HG03565 (cell line): ENCODE measurements at regions not wholly inside any gene's neighbourhood (a gene's known extent, or its start where the extent isn't known, plus 50 kb on each side); places are given as distances from the start of the nearest gene placed in this dataset.
"Not testable (repeated sequence)": the region's sequence is repeated elsewhere in the genome, so short reads cannot be mapped to it uniquely, and the experiment has no call there.

Experiments used
- ATAC-seq: cut with Tn5 transposase; IDR thresholded peaks from one replicate; pipeline ENCODE4 v1.9.1; 2021; ENCODE audit warnings: mild to moderate bottlenecking, moderate library complexity; ENCODE audit not compliant: unreplicated experiment

DNA sequence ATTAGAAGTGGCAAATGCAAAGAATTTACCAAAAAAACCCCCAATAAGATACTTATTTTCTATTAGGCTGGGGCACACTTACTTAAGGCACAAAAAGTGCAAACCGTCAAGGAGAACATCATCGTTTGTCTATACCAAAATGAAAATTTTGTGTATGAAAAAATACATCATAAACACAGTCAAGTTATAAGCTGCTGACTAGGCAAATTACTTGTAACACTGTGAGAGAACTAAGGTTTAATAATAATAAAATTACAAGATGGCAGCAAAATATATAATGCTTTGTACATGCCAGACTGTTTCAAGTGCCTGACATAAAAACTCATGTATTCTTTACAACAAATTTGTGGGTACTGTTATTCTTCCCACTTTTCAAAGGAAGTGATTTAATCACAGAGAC, 297.2 kb upstream of the CRBN start:
- ATAC-seq, result no peak

DNA sequence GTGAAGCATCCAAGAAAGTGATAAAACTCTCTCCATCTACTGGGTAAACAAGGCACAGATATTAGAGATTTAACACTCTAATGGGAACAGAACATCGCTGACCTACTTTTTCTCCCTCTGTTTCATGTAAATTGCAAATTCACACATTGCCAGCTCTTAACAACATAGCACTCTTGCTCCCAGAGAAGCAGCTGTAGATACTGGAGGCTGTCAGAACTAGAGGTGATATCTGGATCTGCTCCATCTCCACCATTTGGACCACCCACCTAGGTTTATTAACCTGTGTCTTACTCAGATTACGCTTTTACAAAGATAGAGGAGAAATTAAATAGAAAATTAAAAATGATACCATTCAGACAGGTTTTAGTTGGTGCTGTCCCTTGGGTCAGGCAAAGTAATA, 289.1 kb upstream of the CRBN start:
- no peak for ATAC-seq

DNA sequence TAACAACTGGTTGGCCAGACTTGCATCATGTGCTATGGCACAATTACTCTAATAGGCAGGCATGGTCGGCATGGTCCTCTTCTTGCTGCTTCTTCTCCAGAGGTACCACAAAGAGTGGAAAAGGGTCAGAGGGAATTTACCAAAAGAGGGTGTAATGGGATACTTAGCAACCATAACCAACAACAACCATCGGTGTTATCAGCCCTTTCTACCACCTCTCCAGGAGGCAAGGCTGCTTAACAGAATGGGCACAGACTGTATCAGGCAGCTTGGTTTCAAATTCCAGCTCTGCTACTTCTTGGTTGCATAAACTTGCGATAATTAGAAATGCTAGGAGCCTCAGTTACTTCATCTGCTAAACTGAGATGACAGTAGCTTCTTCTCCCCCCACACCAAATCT, 284.6 kb upstream of the CRBN start:
- no peak for ATAC-seq

DNA sequence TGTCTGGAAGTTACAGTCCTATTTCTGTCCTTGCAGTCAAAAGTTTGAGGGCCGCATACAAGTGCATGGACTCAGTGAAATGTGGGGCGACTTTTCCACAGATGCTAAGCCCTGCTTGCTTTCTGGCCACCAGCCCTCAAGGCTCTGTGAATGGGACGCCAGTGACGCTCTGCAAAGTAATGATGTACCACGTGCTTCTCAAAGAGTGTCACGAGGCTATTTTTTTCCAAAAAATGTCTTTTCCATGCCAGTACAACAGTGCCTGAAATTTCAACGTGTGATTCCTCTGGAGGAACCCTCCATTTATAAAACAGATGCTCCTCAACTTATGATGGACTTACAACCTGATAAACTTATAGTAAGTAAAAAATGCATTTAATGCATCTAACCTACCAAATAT, 281.8 kb upstream of the CRBN start:
- no peak for ATAC-seq

DNA sequence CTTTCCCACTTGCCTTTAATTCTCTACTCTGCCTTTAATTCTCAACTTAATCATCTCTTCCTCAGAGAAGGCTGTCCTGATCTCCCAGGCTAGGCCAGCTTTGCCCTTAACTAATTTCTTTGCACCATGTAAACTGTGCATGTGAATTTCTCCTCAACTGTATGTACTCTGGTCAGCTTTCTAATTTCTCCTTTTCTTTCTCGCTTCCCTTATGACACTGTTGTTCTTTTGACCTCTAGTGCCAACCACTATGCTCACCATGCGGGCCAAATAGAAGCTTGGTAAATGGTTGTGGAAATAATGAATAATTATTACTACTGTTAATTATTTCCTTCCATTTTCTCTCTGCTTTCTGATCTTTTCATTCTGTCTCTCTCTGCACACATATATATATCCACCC, 269.0 kb upstream of the CRBN start:
- no peak for ATAC-seq

DNA sequence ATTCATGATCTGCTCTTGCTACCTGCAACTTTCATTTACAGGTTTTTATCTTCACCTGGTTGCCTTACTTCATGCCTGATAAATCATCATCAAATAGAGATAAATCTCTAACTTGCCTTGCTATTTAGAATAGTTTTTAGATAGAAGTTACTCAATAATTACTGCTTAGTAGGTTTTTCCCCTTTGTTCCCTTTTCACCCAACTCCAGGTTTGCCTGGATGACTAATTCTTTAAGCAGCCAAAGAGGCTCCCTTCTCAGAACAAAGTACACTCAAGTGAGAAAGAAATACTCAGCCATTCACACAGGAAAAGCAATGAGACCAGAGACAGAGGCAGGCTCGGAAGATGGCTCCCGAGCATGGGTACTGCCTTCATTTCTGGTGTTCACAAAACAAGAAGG, 268.1 kb upstream of the CRBN start:
- no peak for ATAC-seq

DNA sequence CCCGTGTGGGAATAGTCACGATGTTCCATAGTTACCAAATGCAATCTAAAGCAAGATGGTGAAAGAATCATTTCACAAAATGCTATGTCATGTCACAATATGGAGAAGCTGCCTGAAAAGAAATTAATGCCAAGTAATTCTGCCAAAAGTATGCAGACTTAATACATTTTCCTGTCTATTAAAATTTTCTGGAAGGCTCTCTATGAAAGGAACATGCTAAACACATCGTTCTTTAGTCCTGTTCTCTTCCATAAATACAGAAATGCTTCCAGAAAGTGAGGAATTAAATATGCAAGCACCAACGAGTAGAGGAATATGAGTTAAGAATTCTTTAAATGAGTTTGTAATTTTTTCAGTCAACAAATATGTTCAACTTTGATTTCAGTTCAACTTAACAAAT, 266.8 kb upstream of the CRBN start:
- ATAC-seq, result no peak

DNA sequence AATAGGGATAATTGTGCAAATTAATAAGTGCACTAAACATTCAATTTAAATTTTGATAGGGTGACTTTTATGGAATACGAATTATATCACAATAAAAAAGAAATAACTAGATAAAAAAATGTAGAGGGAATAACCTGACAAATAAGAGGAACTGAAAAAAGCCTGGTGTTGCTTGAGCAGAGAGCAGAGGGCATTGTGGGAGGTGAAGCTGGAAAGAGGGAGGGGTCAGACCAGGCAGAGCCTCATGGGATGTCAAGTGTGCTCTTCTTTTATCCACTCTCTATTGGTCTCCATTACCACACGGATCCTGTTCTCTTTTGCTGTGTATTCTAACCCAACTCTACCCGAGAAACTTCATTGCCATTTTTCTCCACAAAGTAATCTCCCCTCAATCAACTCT, 264.0 kb upstream of the CRBN start:
- ATAC-seq, result no peak

DNA sequence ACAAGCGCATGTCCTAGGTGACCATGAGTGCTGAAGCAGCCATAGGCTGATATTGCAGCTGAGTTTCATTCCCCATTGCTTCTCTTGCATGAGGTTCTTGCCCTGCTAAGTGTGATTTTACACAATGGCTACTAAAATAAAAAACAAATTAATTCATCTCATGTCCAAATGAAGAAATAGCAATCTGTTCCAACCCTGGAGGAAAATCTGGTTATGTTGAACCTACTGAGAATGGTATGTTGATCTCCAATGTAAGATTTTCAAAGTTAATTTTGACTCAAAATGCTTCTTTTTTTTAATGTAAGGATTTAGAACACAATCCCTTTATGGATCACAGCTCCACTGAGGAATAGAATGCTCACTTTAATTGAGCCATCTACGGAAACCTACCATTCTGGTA, 254.2 kb upstream of the CRBN start:
- ATAC-seq, result no peak

DNA sequence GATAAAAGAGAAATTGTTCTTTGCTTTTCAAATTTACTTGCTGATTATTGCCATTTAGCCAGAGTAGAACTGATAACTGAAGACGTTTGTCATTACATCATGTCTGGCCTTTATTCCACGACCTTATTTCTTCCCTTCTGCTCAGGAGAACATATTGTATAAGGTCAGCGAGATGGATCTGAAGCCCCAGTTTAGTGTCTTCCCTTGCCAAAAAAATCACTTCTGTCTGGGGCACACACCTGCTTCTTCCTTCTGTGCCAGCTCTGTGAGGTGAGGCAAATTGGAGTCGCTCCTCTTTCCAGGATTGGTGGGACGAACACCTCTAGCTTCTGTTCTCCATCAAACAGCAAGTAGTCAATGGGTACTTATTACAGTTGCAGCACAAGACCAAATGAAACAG, 250.3 kb upstream of the CRBN start:
- ATAC-seq, result no peak

DNA sequence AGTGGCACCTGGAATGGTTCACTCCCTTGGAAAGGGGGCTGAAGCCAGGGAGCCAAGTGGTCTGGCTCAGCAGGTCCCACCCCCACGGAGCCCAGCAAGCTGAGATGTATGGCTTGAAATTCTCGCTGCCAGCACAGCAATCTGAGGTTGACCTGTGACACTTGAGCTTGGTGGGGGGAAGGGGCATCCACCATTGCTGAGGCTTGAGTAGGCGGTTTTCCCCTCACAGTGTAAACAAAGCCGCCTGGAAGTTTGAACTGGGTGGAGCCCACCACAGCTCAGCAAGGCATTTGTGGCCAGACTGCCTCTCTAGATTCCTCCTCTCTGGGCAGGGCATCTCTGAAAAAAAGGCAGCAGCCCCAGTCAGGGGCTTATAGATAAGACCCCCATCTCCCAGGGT, 228.2 kb upstream of the CRBN start:
- not testable (repeated sequence) for ATAC-seq

DNA sequence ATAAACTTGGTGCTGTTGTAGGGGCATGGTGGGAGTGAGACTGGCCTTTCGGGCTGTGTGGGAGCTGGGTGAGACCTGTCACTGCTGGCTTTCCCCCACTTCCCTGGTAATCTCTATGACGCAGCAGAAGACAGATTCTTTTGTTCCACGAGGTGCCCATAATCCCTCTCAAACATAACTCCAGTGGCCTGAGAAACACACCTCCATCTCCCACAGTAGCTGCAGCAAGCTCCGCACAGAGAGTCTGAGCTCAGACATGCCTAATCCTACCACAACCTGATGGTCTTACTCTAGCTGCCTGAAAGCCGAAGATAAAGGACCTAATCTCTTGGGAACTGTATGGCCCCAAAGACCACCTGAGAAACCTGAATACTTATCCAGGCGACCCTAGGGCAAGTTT, 225.6 kb upstream of the CRBN start:
- ATAC-seq, result no peak

DNA sequence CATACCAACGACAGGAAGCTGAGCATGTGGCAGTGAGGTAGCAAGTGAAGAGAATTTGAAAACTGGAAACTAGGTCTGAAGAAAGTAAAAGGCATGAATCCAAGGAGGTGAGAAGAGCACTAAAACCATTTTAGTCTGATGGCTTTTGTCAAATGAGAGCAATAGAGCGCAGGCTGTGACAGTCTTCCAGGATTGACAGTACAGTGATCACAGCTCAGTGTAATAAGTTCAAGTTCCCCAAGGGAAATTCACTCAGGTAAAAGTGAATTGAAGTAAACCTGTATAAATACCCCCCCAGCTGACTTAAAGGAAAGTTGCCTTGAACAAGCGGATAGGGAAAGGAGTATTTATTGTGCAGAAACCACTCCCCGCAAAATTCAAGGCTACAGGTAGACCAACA, 224.2 kb upstream of the CRBN start:
- ATAC-seq, result no peak

DNA sequence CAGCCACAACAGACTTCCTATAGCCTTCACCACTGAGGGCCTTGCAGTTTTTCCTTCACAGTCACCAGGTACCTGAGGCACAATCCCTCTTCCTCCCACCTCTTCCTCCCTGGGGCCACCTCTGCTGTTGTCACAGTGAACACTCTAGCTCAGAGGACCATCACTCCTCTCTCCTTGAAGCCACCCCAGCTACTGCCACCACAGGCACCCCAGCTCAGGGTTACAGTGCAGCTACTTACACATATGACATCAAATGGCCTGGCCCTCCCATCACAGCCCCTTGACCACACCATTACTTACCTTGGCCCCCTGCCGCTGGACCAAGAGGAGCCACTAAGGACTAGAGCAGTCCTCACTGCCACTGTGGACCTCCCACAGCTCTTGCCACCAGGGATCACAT, 213.5 kb upstream of the CRBN start:
- ATAC-seq, result no peak

DNA sequence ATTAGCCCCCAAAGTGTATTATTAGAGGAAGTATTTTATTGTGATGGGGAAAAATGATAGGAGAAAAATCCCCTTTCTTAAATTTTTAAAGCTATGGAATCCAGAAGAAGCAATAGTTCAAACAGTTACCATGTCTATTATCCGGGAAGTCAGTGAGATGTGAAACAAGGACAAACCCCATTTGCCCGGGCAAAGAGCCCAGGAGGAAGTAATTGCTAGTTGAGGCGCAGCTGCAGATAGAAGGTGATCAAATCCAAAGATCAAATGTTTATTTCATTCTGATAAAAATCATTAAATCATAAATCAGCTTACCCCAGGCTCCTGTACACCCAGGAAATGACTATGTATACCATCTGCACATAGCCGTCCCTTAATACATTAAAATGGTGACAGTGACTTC, 204.0 kb upstream of the CRBN start:
- ATAC-seq, result no peak

DNA sequence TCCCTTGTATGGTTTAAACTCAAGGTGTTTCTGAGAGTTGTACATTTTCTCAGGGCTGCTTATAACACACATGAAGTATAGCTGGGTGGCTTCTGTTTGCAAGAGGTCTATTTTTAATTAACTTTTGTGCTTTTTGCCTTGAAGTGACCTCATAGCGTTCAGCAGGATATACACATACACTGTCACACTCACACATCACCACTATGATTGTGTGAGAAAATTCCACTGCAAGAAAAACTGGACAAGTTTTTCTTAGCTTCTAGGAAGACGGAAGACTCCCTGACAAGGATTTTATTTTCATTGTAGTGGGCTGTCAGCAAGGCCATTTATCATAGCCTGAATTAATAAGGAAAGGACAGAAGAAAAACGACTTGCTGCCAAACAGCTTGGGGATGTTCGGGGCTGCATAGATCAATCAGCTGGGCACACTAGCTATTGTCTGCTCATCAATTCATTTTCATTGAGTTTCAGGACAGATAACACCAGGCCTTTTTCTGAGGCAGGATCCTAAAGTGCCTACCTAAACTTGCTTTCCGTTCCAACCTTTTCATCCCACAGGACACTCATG, 192.8 kb upstream of the CRBN start:
- ATAC-seq, result no peak

DNA sequence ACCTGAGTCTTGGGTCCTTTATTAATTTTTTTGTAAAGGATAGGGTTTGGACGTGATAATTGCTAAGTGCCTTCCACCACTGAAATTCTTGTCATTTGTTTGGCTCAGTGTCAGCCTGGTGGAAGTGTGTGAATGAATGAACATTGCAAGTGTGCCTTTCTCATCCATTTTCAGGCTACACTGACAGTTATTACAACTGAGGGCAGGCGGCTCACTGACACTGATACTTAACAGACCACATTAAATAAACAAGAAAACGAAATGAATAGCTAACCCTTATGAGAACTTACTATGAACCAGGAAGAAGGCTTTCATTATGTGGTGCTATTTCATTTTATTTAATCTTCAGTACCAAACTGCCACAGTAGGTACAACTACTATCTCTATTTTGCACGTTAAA, 188.8 kb upstream of the CRBN start:
- no peak for ATAC-seq

DNA sequence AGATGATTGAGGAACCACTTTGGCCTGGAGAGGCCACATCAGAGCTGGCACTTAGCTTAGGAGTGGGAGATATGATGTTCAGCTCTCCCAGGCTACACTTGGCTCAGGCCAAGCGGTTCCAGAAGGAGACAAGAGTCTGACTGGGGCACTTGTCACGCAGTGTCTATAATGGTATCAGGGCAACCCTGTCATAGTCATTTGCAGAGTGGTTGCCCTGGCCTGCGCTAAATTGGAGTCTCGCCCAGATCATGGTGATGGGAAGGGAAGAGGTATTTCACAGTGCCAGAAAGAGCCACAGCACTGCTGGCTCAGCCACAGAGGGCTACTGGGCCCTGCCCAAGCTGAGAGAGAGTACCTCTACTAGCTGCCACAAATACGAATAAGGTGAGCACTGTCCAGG, 186.9 kb upstream of the CRBN start:
- ATAC-seq, result no peak

DNA sequence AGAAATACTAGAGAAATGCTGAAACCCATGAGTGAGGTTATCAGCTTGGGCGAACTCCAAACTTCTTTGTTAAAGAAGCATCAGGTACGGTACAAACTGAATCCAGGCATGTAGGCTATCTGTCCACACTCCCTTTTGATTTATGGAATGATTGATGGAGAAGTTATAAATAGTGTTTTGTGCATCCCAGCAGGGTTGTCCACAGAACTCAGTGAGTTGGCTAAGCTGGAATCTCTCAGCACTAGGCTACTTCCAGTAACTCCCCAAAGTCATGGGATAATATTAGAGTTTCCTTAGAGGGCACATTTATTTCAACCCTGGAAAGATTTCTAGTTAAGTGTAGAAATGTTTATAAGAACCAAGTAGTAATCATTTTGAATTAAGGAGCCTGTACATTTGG, 186.2 kb upstream of the CRBN start:
- ATAC-seq, result no peak

DNA sequence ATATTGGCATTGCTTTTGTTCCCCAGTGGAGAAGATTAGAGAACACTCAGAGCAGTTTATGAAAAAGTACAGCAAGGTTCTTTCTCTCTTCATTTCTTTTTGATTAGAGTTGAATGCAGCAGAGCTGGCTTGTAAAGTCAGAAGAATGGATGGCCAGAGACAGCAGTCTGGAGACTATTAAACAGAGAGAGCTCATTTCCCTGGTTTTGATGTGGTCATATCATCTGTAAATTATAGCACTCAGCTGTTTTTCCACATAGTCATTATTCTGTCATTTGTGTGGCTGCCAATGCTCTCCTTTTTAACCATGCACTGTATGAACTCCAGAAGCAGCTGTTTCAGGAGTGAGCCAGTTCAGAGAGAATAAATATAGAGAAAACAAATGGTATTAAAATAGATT, 177.4 kb upstream of the CRBN start:
- no peak for ATAC-seq

DNA sequence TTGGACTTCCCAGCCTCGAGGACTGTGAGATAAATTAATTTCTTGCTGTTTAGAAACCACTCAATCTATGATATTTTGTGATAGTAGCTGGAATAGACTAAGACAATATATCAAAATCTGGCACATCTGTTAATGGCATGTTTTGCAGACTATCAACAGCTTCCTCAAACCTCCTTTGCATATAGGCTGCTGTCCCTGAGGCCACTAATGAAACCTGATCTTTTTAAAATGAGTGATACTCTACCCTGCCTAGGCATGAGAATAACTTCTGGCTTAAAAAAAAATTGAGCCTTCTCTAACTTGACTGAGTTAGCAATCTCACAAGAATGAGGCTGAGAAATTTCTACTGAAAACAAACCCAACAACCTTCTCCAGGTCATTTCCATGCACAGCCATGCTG, 176.0 kb upstream of the CRBN start:
- ATAC-seq, result no peak

DNA sequence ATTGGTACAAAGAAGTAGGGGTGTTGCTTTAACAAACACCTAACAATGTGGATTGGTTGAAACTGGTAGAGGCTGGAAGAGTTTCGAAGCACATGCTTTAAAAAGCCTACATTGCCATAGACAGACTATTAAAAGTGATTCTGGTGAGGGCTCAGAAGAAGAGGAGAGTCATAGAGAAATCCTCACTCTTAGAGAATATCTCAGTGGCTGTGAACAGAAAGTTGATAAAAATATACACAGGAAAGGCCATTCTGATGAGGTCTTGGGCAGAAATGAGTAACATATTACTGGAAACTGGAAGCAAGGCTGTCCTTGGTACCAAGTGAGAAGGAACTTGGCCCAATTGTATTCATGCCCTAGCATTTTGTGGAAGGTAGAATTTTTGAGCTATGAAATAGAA, 173.7 kb upstream of the CRBN start:
- peak; percentile 91 for ATAC-seq

DNA sequence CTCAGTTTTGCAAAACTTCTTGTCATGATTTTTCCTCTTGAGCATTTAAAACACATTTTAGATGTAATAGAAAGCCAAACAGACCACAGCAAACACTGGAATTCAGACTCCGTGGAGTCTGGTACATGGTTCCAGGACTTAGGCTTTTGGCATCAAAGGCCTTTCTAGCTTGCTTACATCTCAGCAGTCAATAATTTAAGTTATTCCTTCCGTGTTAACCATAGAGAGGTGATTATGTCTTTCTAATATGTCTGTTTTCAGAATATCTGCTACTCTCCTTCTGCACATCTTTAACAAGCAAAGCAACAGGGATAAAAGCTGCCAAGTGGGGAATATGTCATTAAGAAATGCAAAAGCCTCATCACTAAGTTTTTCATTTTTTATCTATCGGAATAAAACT, 171.7 kb upstream of the CRBN start:
- ATAC-seq, result no peak

DNA sequence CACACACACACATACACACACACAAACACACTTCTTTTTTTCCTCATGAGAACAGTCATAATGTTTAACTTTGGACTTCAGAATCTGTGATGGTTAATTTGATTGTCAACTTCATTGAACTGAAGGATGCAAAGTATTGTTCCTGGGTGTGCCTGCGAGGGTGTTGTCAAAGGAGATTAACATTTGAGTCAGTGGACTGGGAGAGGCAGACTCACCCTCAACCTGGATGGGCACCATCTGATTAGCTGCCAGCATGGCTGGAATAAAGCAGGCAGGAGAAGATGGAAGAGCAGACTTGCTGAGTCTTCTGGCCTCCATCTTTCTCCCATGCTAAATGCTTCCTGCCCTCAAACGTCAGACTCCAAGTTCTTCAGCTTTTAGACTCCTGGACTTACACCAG, 167.6 kb upstream of the CRBN start:
- ATAC-seq, result not testable (repeated sequence)
